HG03139 (cell line): ENCODE measurements at regions not wholly inside any gene's neighbourhood (a gene's known extent, or its start where the extent isn't known, plus 50 kb on each side); places are given as distances from the start of the nearest gene placed in this dataset.

Source experiments
- ATAC-seq: cut with Tn5 transposase; IDR thresholded peaks from one replicate; pipeline ENCODE4 v1.9.1; 2021; ENCODE audit not compliant: unreplicated experiment

- ATAC-seq = no peak
These were observed 293.2 kb upstream of the EMCN start for GRCh38 chr4:100811046-100811445.

- no peak for ATAC-seq
These were observed 291.7 kb upstream of the EMCN start for GRCh38 chr4:100809506-100809905.

GRCh38 chr4:100806988-100807387 is 289.2 kb upstream of the EMCN start:
- ATAC-seq = no peak

GRCh38 chr4:100805538-100805937 is 287.7 kb upstream of the EMCN start:
- ATAC-seq = no peak

- no peak for ATAC-seq
These were observed 286.9 kb upstream of the EMCN start for GRCh38 chr4:100804576-100805360.

GRCh38 chr4:100803751-100804150 is 285.9 kb upstream of the EMCN start:
- no peak for ATAC-seq

GRCh38 chr4:100799761-100800539 is 282.1 kb upstream of the EMCN start:
- ATAC-seq = no peak

GRCh38 chr4:100797791-100798190 is 280.0 kb upstream of the EMCN start:
- no peak for ATAC-seq

- ATAC-seq = no peak
These were observed 279.5 kb upstream of the EMCN start for GRCh38 chr4:100797356-100797755.

GRCh38 chr4:100796332-100796731 is 278.5 kb upstream of the EMCN start:
- no peak for ATAC-seq

GRCh38 chr4:100795581-100795980 is 277.8 kb upstream of the EMCN start:
- ATAC-seq = no peak

- no peak for ATAC-seq
These were observed 273.2 kb upstream of the EMCN start for GRCh38 chr4:100790836-100791615.

GRCh38 chr4:100789991-100790390 is 272.2 kb upstream of the EMCN start:
- ATAC-seq = no peak

GRCh38 chr4:100786481-100786880 is 268.7 kb upstream of the EMCN start:
- no peak for ATAC-seq

- ATAC-seq = no peak
These were observed 264.5 kb upstream of the EMCN start for GRCh38 chr4:100782356-100782755.

- no peak for ATAC-seq
These were observed 263.6 kb upstream of the EMCN start for GRCh38 chr4:100781435-100781834.

GRCh38 chr4:100780126-100780525 is 262.3 kb upstream of the EMCN start:
- no peak for ATAC-seq

- ATAC-seq = no peak
These were observed 260.6 kb upstream of the EMCN start for GRCh38 chr4:100778431-100778830.

GRCh38 chr4:100762738-100763137 is 244.9 kb upstream of the EMCN start:
- no peak for ATAC-seq

GRCh38 chr4:100754751-100755150 is 236.9 kb upstream of the EMCN start:
- no peak for ATAC-seq

GRCh38 chr4:100746141-100746739 is 228.4 kb upstream of the EMCN start:
- no peak for ATAC-seq
